CD4-positive, alpha-beta T cell treated with Interleukin-15 for 1 hour (primary cell): ENCODE measurements at regions not wholly inside any gene's neighbourhood (a gene's known extent, or its start where the extent isn't known, plus 50 kb on each side); places are given as distances from the start of the nearest gene placed in this dataset.

Experiments used
- DNase-seq: peaks from one replicate; pipeline ENCODE4 v3.0.0-alpha.2; 2020

DNA sequence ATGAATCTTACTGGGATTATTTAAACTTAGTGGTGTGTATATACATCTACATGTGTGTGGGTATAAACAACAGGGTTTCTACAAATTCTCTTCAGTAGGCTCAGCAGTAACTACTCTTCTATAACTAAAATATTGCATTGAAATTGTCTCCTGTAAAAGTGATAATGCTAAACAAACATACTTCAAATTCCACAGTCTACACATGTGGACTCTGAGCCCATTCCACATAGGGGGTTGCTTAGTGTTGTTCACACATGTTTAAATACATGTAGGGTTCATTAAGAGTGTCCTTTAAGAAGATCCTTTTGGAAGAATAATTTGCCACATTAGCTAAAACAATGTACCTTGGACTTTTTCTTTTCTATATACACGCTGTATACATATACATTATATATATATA is 152.8 kb upstream of the VRK2 start:
- no peak for DNase-seq

DNA sequence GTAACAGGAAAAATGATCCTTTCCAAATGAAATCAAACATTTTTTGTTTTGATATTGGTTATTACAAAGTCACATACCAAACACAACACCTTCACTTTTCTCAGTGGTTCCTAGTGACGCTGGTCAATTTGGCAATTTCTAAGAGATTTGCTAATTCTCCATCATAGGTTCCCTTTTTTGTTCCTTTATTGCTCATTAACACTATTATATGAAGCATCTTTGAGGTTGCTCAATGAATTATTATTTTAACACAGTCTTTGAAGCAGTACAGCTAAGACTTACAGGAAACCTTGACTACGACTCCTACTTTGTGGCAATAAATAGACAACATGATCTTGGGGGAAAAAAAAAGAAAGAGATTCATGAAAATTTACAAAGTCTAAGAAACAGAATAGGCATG is 152.2 kb upstream of the VRK2 start:
- DNase-seq, result no peak

DNA sequence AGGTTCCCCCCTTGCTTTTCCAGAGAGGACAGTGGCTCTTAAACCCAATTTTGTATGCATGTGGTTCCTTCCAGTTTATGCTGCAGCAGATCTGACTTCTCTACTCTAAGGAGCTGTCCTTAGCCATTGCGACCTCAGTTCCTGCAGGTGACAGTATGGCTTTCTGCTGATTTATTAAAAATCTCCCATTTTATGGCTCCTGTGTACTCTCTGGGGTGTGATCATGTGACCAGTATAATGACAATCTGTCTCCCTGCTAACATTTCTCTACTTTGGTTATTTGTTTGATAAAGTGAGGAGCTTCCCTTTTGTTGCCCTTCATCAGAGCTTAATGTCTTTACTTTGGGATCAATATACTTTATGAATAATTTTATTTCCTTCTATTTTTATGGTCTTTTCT is 148.7 kb upstream of the VRK2 start:
- DNase-seq, result no peak

DNA sequence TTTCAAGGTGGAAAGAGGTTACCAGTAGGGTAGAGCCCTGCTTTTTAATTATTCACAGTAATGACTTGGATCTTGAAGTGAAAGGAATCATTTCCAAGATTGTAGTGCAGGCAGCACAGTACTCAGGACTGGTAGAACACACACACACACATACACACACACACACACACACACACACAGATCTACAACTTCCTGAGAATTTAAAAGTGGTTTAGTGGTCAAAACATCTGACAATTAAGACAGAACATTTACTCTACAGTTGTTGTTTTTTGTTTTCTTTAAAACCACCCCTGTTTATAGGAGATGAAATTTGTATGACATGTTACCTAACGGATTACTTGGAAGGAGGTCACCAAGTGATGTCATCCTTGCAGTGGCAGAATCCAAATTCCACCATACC is 146.7 kb upstream of the VRK2 start:
- no peak for DNase-seq

DNA sequence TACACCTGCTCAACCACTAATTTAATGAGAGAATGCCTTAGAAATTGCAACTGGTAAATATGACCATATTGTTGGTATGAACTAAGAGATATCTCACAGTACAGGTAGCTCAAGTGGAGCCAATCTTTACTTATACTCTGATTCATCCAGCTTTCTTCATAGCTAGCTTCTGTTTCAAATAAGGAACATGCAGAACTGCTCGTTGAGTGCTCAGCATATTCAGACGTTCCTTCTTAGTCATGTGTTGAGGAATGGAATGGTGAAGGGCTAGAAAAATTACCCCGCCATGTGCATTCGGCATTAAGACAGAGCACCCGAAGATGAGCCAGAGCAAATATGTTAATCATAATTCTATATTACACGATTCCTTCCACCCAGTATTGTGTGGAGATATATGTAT is 144.0 kb upstream of the VRK2 start:
- DNase-seq, result no peak

DNA sequence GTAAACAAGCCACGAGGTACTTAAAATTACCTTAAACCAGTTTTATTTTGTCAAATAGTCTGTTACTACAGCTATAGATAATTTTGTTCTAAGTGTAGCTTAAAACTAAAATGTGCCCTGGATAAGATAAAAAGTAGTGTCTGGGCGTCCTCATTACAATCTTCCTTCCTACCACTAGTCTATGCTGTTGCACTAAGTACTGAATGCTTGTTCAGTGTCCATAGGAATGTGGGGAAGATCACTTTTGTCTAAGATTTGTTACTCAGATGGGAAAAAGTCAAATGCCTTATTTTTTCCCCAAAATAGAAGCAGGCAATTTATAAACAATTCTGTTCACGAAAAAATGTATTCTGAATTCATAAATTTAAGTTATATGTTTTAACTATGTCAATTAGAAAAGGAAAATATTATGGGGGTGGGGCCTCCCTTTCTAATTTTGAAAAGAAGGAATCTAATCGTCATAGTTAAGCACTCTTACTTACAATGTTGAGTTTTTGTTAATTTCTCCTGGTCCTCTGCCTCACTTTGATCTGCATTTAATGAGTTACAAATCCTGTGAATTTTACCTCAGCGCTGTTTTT is 140.4 kb upstream of the VRK2 start:
- DNase-seq, result no peak

DNA sequence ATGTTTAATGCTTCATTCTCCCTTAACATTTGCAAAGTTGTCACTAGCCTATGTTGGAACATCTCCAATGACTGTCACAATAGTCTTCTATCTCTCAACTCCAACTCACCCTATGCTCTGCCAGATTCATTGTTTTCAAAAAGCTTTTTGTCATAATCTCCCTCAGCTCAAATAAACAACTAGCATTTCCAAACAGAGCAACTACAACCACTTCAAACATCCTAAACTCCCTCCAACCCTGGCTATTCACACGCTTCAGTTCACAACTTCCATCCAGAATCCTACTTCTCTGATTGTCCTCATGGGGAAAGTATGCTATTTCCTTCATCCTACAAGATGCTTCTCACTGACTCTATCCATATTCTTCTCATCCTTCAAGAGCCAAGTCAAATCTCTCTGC is 139.2 kb upstream of the VRK2 start:
- DNase-seq, result no peak

DNA sequence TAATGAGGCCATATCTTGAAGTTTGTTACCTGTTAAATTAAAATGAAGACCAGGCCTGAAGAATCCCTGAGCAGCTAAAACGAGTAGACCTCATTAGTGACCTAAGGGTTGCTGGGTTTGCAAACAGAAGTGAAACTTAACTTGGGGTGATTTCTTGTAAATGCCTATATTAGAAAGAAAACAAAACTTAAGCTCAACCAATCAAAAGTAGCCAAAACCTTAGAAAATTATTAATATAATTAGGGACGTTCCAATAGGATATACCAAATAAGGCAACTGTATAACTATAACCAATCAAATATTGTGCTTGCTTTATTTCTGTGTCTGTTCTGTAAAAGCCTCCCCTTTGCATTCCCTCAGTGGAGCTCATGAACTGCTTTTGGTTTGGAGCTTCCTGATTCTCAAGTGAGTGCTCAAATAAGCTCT is 137.9 kb upstream of the VRK2 start:
- no peak for DNase-seq

DNA sequence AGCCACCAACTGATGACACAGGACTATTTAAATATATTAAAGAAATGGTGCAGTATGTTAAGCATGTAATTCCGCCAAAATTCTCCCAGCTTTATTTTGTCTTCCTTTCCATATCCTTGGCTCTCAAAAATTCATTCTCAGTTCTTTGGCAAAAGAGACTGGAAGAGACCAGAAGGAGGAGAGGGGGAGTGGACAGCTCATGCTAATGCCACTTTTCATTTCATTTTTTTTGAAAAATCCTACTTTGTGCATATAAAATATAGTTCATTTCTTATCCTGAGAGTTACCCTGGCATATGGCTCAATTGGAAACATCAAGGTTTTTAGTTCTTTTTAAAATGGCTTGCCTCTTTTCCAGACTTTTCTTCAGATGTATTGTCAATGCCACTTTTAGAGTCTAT is 128.5 kb upstream of the VRK2 start:
- DNase-seq, result no peak

DNA sequence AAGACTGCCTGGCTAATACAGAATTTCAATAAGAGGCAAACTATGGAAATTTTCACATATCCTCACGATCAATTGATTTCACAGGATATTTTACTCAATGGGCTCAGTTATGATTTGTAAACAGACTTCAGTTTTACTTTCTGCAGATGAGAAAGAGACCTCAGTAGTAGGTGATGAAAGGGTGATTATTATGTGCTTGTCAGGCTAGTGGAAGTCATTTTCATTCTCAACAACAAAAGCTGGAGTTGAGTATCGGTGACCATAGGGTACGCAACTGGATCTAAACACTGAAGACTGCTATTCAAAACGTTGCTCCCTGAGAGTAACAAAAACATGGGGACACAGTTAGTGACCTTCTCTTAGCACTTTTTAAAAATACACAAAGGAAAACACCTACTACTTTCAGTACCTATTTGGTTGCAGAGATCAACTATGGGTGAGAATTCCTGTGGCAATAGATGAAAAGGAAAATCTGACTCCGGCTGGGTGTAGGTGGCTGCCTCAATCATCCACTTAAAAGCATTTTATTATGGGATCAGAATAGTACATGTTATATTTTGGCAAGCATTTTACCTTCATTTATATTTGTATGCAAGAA is 126.2 kb upstream of the VRK2 start:
- no peak for DNase-seq

DNA sequence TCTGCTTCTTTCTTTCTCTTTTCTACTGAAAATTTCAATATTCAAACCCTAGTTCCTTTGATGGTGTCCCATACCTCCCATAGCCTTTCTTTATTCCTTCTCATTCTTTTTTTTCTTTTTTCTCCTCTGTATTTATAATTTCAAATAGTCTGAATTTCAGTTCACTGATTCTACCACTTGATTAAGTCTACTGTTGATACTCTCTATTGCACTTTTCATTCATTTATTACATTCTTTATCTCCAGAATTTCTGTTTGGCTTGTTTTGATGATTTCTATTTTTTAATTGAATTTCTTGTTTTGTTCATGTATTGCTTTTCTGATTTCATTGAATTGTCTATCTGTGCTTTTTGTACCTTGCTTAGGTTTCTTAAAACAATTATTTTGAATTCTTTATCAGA is 111.9 kb upstream of the VRK2 start:
- DNase-seq, result no peak

DNA sequence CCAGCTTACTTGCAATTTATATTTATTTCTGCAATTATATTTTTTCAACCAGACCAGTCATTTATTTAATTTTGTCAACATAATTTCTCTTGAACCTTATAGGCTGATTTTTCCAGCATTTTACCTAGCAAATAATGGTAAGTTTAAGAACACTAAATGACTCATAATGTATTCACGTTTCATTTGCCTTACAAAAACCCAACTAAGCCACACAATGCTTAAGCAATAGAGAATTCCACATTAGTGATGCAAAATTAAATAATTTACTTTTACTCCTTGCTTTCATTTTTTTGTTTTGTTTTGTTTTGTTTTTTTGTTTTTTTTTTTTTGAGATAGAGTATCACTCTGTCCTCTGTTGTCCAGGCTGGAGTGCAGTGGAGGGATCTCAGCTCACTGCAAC is 110.4 kb upstream of the VRK2 start:
- no peak for DNase-seq

DNA sequence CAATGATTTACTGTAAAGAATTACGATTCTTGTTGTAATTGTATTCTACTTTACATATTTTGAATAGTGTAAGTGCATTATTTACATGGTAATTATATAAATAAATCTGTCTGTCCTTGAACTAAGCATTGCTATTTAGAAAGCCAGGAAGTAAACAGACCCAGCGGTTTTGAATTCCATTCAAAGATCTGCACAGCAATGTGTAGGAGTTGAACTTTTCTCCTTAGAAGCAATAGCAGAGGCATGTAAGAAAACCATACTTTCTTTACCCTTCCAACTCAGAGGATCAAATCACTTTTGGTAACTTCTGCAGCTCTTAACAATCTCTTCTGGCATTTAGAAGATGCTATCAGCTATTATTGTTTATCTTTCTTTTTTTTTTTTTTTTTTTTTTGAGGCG is 109.2 kb upstream of the VRK2 start:
- no peak for DNase-seq

DNA sequence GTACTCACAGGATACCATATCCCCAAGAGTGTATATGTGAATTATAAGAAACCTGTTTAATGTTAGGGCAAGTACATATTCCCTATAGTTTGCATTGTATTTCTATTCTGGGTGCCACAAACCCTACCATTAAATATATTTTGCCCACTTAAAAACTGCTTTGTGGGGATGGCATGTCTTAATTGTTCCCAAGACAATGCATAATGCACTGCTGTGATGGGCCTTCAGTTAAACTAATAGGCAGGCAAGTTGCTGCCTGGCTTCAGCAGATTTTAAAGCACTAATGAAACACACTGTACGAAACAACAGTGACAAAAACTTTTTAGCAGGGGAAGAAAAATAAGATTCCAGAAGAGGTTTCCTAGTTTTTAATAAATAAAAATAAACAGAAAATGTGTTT is 104.8 kb upstream of the VRK2 start:
- DNase-seq, result no peak

DNA sequence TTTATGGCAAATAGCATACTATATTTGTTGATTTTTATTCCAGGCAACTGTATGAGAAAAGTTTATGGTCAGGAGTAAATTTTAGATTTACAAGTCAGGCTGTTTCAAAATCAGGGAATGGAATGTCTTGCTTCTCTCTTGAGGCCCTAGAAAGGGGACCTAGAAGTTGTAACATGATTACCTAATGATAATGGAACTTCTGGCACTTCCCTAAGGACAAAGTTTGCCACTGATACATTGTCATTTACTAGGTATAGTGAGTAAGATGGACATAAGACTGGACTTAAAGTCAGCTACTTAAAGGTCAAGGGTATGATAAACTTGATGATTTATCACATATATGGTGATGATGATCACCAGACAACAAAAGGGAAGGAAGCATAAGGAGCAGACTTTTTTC is 103.3 kb upstream of the VRK2 start:
- DNase-seq, result no peak

DNA sequence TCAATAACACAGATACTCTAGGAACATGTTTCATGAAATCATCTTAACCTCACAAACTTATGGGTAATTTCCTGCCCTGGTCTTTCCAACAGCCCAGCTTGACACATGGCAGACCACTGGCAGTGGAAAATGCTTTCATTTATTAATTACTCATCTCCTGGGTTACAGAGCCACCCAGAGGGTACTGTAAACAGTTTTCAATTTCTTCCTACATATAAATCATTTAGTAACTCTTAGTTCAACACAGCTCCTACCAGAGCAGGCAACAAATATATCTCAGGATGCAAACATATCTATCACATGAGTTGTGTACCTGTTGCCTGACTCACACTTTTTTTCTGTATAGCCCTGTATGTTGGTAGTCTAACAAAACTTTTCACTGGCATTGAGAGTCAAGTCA is 99.2 kb upstream of the VRK2 start:
- DNase-seq, result no peak

DNA sequence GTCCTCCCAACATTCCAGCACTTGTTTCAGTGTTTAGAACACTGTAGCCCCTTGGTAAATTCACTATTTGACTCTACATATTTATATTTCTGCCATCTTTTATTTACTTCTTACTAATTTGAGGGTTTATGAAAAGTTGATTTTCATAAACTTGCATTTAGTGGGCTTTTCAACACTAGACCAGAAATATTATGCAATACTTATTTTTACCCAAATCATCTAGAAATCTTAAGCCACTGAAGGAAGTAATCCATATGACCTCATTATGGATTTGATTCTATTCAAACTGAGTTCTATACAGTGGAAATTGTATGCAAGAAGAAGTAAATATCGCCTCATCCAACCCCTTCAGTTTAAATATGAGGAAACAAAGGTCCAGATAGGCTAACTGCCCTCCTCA is 92.6 kb upstream of the VRK2 start:
- no peak for DNase-seq

DNA sequence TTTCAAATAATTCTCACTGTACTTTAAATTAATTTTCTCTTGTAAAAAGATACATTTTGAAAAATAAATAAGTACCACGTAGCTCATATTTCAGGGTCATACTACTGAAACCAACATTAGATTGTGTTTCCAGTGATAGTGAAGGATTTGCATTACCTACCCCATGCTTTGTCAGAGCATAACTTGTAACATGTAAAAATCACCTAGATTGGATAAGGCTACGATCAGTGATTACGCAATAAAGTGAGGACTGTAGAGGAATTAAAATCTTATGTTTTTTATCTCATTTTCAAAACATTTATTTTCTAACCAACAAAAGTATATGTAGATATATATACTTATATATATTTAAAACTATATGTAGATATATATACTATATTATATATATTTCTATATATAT is 89.4 kb upstream of the VRK2 start:
- no peak for DNase-seq

DNA sequence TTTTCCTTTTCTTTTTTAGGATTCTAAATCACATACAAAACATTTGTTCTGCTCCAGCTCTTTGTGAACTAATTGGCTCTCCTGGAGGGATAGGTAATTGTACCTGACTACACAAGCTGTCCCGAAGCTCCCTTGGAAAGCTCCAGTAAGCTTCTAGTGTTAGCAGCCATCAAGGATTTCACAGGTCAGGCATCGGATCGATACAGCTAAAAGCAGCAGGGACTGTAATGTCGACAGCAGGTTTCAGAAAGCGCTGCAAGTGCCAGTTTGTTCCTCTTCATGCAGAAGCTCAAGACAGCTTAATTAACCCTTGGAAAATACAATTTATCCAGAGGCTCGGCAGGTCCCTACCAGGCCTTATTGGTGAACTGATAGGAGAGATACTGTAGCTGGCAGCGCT is 87.2 kb upstream of the VRK2 start:
- DNase-seq, result no peak

DNA sequence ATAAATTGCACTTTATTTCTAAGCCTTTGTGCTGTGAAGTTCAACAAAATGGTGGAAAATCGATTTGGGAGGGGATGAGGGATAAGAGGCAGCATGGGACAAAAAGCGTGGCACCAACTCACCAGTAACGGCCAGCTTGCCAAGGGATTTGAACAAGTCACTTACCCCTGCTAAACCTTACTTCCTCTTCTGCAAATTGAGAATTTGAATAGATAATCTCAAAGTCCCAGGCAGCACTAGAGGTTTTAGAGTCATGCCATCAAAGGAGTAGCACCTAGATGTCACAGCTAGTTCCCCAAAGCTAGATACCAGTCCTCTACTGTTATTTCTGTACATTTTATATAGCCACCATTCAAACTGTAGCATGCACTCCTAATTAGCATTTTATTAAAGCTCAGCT is 83.7 kb upstream of the VRK2 start:
- no peak for DNase-seq

DNA sequence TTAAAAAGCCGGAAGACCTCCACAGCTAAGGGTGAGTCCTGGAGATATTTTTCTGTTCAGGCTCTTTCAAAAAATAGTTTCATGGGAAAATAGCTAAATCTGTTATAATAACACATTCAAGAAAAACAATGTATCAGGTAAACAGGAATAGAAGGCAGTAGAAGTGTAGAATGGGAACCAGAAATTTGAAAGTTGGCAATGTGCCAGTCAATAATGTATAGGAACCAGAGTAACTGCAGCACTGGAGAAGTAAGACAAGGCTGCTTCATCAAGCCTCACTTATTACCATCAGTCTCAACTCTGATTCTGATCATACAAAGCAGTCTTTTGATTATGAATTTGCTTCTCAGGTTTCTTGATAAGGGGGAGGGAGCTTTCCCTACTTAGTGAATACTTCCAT is 81.4 kb upstream of the VRK2 start:
- DNase-seq, result no peak

DNA sequence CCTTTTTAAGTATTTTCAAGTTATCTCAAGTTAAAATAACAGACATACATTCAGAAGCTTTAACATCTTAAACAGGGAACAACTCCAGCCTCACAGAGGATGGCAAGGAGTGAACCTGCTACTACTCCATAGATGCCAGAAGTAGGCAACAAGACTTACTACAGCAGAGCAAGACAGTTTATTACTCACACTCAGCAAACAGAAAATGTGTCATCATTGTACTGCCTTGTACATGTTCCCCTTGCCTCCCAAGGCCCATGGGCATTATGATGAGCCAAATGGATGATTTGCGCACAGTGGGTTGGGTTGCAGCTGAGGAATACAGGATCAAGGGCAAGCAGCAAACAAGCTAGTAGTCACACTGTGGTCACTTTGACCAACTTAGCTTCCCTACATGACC is 80.6 kb upstream of the VRK2 start:
- DNase-seq, result no peak

DNA sequence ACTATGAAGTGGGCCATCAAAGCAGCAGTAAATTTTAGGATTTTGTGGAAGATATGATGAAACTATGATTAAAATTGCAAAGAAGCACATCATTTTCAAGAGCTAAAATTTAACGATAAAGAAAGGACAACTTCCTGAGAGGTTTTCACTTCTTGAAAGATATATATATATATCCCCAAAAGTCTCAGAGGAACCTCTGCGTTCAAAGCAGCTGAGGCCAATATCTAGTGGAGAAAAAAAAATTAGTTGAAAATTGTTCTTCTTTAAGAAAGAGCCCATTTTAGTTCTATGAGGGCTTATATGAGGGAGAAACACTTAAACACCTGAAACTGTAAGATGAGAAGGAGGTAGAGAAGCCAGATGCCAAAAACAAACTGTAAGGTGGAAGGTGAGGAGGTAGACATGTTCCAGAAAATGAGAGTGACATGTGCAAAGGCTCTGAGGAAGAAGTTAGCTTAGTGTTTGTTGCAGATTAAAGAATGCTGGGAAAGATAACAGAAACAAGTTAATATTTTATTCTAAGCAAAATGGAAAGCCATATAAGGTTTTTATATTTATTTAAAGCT is 72.9 kb upstream of the VRK2 start:
- DNase-seq, result no peak

DNA sequence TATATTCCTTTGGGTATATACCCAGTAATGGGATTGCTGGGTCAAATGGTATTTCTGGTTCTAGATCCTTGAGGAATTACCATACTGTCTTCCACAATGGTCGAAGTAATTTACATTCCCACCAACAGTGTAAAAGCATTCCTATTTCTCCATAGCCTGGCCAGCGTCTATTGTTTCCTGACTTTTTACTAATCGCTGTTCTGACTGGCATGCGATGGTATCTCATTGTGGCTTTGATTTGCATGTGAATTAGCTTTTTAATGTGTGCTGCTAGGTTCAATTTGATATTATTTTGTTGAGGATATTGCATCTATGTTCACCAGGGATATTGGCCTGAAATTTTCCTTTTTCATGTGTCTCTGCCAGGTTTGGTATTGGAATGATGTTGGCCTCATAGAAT is 67.4 kb upstream of the VRK2 start:
- no peak for DNase-seq

DNA sequence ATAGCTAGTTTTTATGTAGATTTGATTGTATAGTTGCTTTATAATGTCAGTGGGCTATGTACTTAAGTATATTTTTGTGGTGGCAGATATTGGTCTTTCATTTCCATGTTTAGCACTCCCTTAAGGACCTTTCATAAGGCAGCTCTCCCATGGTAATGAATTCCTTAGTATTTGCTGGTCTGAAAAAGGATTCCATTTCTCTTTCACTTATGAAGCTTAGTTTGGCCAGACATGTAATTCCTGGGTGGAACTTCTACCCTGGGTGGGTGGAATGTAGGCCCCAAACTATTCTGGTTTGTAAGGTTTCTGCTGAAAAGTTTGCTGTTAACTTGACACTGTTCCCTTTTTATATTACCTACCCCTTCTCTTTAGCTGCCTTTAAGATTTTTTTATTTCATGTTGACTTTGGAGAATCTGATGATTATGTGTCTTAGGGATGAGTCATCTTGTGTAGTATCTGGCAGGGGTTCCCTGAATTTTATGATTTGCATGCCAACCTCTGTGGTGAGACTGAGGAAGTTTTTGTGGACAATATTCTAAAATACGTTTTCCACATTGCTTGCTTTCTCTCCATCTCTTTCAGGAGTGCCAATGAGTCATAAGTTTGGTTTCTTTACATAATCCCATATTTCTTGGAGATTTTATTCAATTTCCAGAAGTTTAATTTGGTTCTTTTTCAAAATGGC is 65.4 kb upstream of the VRK2 start:
- DNase-seq, result no peak
